ENCODE measurements at regions not wholly inside any gene's neighbourhood (a gene's known extent, or its start where the extent isn't known, plus 50 kb on each side); places are given as distances from the start of the nearest gene placed in this dataset.

- no peak for TF ChIP-seq CTCF (conservative IDR thresholded peaks at IDR 0.05; ENCODE audit: low read depth, low read length)
- DNase-seq (ENCODE audit: low read depth): no peak
- no peak overlapping the region for H3K4me3 ChIP-seq (ENCODE audit: low read depth, low read length)
These were observed 289.4 kb downstream of the CDC5L start for GRCh38 chr6:44676826-44677433.

- TF ChIP-seq CTCF (conservative IDR thresholded peaks at IDR 0.05; ENCODE audit: low read depth, low read length): no peak
- DNase-seq (ENCODE audit: low read depth): no peak
- H3K4me3 ChIP-seq (ENCODE audit: low read depth, low read length): no peak overlapping the region
These were observed 290.9 kb downstream of the CDC5L start for GRCh38 chr6:44678252-44678935.

- no peak overlapping the region for H3K4me3 ChIP-seq (ENCODE audit: low read depth, low read length)
- DNase-seq (ENCODE audit: low read depth): no peak
- no peak for TF ChIP-seq CTCF (conservative IDR thresholded peaks at IDR 0.05; ENCODE audit: low read depth, low read length)
These were observed 292.1 kb downstream of the CDC5L start for GRCh38 chr6:44679438-44680201.

- DNase-seq (ENCODE audit: low read depth): no peak
- H3K4me3 ChIP-seq (ENCODE audit: low read depth, low read length): no peak overlapping the region
- no peak for TF ChIP-seq CTCF (conservative IDR thresholded peaks at IDR 0.05; ENCODE audit: low read depth, low read length)
These were observed 292.8 kb downstream of the CDC5L start for GRCh38 chr6:44680202-44680720.

GRCh38 chr6:44681761-44682160 lies 294.3 kb downstream of the CDC5L start:
- H3K4me3 ChIP-seq (ENCODE audit: low read depth, low read length): no peak overlapping the region
- TF ChIP-seq CTCF (conservative IDR thresholded peaks at IDR 0.05; ENCODE audit: low read depth, low read length): peak; percentile 21
- peak; percentile 85 for DNase-seq (ENCODE audit: low read depth)

- H3K4me3 ChIP-seq (ENCODE audit: low read depth, low read length): no peak overlapping the region
- no peak for TF ChIP-seq CTCF (conservative IDR thresholded peaks at IDR 0.05; ENCODE audit: low read depth, low read length)
- no peak for DNase-seq (ENCODE audit: low read depth)
These were observed 294.8 kb downstream of the CDC5L start for GRCh38 chr6:44682280-44682679.

All from choroid plexus epithelial cell (primary cell).